ENCODE measurements at regions not wholly inside any gene's neighbourhood (a gene's known extent, or its start where the extent isn't known, plus 50 kb on each side); places are given as distances from the start of the nearest gene placed in this dataset.
"Not testable (repeated sequence)": the region's sequence is repeated elsewhere in the genome, so short reads cannot be mapped to it uniquely, and the experiment has no call there.

GRCh38 chr1:4227986-4228385, 327.9 kb upstream of the C1orf174 start:
- no peak for DNase-seq
- peaks cover 43% of the 10 kb centered on the region for H3K27me3 ChIP-seq (ENCODE audit: low read depth)
- intact Hi-C loops (cut with micrococcal nuclease), result no loop called here
- H3K36me3 ChIP-seq, result no peaks in the 10 kb centered on the region
- H3K9me3 ChIP-seq (replicated peaks), result peaks cover 6% of the 10 kb centered on the region
- no peak overlapping the region for H3K27ac ChIP-seq (replicated peaks)
- no peak overlapping the region for H3K4me3 ChIP-seq
- H3K4me1 ChIP-seq, result no peaks in the 10 kb centered on the region
- no peak for TF ChIP-seq CTCF (IDR thresholded peaks at IDR 0.05; ENCODE audit: borderline replicate concordance)

GRCh38 chr1:4253935-4254334, 353.9 kb upstream of the C1orf174 start:
- intact Hi-C loops (cut with micrococcal nuclease), result no loop called here
- no peaks in the 10 kb centered on the region for H3K4me1 ChIP-seq
- no peak overlapping the region for H3K27ac ChIP-seq (replicated peaks)
- TF ChIP-seq CTCF (IDR thresholded peaks at IDR 0.05; ENCODE audit: borderline replicate concordance), result no peak
- H3K36me3 ChIP-seq, result no peaks in the 10 kb centered on the region
- H3K9me3 ChIP-seq (replicated peaks), result peaks cover 25% of the 10 kb centered on the region
- peaks cover 28% of the 10 kb centered on the region for H3K27me3 ChIP-seq (ENCODE audit: low read depth)
- H3K4me3 ChIP-seq, result no peak overlapping the region
- no peak for DNase-seq

GRCh38 chr1:4256351-4256750, 356.3 kb upstream of the C1orf174 start:
- intact Hi-C loops (cut with micrococcal nuclease), result no loop called here
- Histone ChIP-seq H3K36me3 (no peaks in the 10 kb centered on the region), H3K4me3 (no peak overlapping the region), H3K4me1 (no peaks in the 10 kb centered on the region), H3K9me3 (replicated peaks) (peaks cover 24% of the 10 kb centered on the region), H3K27ac (replicated peaks) (no peak overlapping the region), H3K27me3 (ENCODE audit: low read depth) (peaks cover 28% of the 10 kb centered on the region)
- TF ChIP-seq CTCF (IDR thresholded peaks at IDR 0.05; ENCODE audit: borderline replicate concordance), result no peak
- no peak for DNase-seq

- H3K4me1 ChIP-seq; H3K4me3 ChIP-seq; intact Hi-C loops (cut with micrococcal nuclease); H3K27ac ChIP-seq (replicated peaks); DNase-seq; H3K36me3 ChIP-seq: not testable (repeated sequence)
- Histone ChIP-seq H3K27me3 (ENCODE audit: low read depth) (peaks cover 35% of the 10 kb centered on the region), H3K9me3 (replicated peaks) (peaks cover 24% of the 10 kb centered on the region)
Observed at GRCh38 chr1:4258146-4258777, 358.2 kb upstream of the C1orf174 start.

- intact Hi-C loops (cut with micrococcal nuclease), result no loop called here
- TF ChIP-seq CTCF (IDR thresholded peaks at IDR 0.05; ENCODE audit: borderline replicate concordance), result no peak
- Histone ChIP-seq H3K4me1 (no peaks in the 10 kb centered on the region), H3K9me3 (replicated peaks) (peaks cover 24% of the 10 kb centered on the region), H3K36me3 (no peaks in the 10 kb centered on the region), H3K27ac (replicated peaks) (no peak overlapping the region), H3K27me3 (ENCODE audit: low read depth) (peaks cover 43% of the 10 kb centered on the region), H3K4me3 (no peak overlapping the region)
- DNase-seq, result no peak
Observed at GRCh38 chr1:4261327-4261726, 361.3 kb upstream of the C1orf174 start.

- H3K9me3 ChIP-seq (replicated peaks), result peaks cover 19% of the 10 kb centered on the region
- DNase-seq, result no peak
- no peak overlapping the region for H3K4me3 ChIP-seq
- H3K4me1 ChIP-seq, result no peaks in the 10 kb centered on the region
- intact Hi-C loops (cut with micrococcal nuclease), result no loop called here
- H3K27ac ChIP-seq (replicated peaks), result no peak overlapping the region
- no peaks in the 10 kb centered on the region for H3K36me3 ChIP-seq
- H3K27me3 ChIP-seq (ENCODE audit: low read depth), result peaks cover 50% of the 10 kb centered on the region
- no peak for TF ChIP-seq CTCF (IDR thresholded peaks at IDR 0.05; ENCODE audit: borderline replicate concordance)
Observed at GRCh38 chr1:4262665-4263064, 362.6 kb upstream of the C1orf174 start.

Measured in left ventricle myocardium inferior (tissue), 1 donor.